ENCODE measurements at regions not wholly inside any gene's neighbourhood (a gene's known extent, or its start where the extent isn't known, plus 50 kb on each side); places are given as distances from the start of the nearest gene placed in this dataset.

GRCh38 chr3:66577426-66578203 is 76.8 kb upstream of the LRIG1 start:
- FAIRE-seq, result no peak
- CTCF ChIA-PET, result no interaction called here

More at GRCh38 chr3:66577426-66578203, 76.8 kb upstream of the LRIG1 start:
- intact Hi-C loops (cut with micrococcal nuclease; ENCODE audit: unreplicated experiment) (no loop called here), in situ Hi-C loops (cut with MboI) (no loop called here)
- RAD21 ChIA-PET (ENCODE audit: unreplicated experiment), result no interaction called here
- no peak overlapping the region for H3K27ac ChIP-seq (ENCODE audit: control insufficient read depth, insufficient read depth)
- H3K27me3 ChIP-seq (replicated peaks in 1 of 2; ENCODE audit: control insufficient read depth in 2 of 2, insufficient read depth in 2 of 2, low read length in 1 of 2), result peaks cover 0 to 3% of the 10 kb centered on the region in 2 experiments; a peak in 2 of 4 replicates
- H3K4me2 ChIP-seq (ENCODE audit: control insufficient read depth, insufficient read depth), result no peak overlapping the region
- no peaks in the 10 kb centered on the region for H4K20me1 ChIP-seq (ENCODE audit: control insufficient read depth, insufficient read depth)
- TF ChIP-seq CUX1 (IDR thresholded peaks at IDR 0.05; ENCODE audit: insufficient replicate concordance, low read depth, low read length), result no peak
- TF ChIP-seq RAD21 (IDR thresholded peaks at IDR 0.05; ENCODE audit: insufficient read depth, low read depth, low read length), result no peak
- TF ChIP-seq POLR2AphosphoS2 (IDR thresholded peaks at IDR 0.05; ENCODE audit: low read depth, low read length), result no peak
- TF ChIP-seq IRF4 (IDR thresholded peaks at IDR 0.05; ENCODE audit: low read depth, low read length), result no peak
- TF ChIP-seq ZBTB40 (IDR thresholded peaks at IDR 0.05; ENCODE audit: borderline replicate concordance), result no peak
- POLR2A ChIA-PET, result no interaction called here
- H3K79me2 ChIP-seq (ENCODE audit: control insufficient read depth, insufficient read depth, low read length), result no peaks in the 10 kb centered on the region
- no peak overlapping the region for H2AFZ ChIP-seq (ENCODE audit: control insufficient read depth, low read depth, low read length)
- DNase-seq (ENCODE audit: low read depth, low spot score) (no peak), ATAC-seq (no peak)
- H3K4me1 ChIP-seq (ENCODE audit: control insufficient read depth, insufficient read depth, low read length), result no peaks in the 10 kb centered on the region
- WGBS (ENCODE audit: insufficient coverage, insufficient replicate concordance, low lambda C conversion rate, missing lambda C conversion rate), result 23% methylated on average over 7 of the region's 7 CpGs
- peaks cover 3% of the 10 kb centered on the region; the same call in 2 of the 3 replicates for H3K9me3 ChIP-seq (replicated peaks; ENCODE audit: control insufficient read depth, insufficient read depth, low read length)
- H3K36me3 ChIP-seq (ENCODE audit: control insufficient read depth in 2 of 2, insufficient read depth in 2 of 2, low read length in 1 of 2), result no peaks in the 10 kb centered on the region
- no peak overlapping the region for H3K9ac ChIP-seq (ENCODE audit: control insufficient read depth, insufficient read depth, low read length)
- SMC1A ChIA-PET (ENCODE audit: uncharacterized antibody, unreplicated experiment), result interaction anchor here (0.9 kb wide), 1 partner anchor 11 kb away, joined by 3 read pairs; no protein-coding TSS in a partner anchor
- H3K4me3 ChIP-seq, result no peak overlapping the region
- no TSS peak for BruUV-seq (replicated peaks)

Data from GM12878 (cell line).